OCI-LY1 (cell line): ENCODE measurements at regions not wholly inside any gene's neighbourhood (a gene's known extent, or its start where the extent isn't known, plus 50 kb on each side); places are given as distances from the start of the nearest gene placed in this dataset.

ENCODE experiments used
- H2AFZ ChIP-seq: fragments of 200-600 bp; sonication (generic), shearing (Covaris generic); 2 replicates; pipeline ENCODE4 v1.6.0; 2014; ENCODE audit warnings: antibody characterized with exemption, mild to moderate bottlenecking, low read length
- H3F3A ChIP-seq: fragments of 200-600 bp; sonication (generic), shearing (Covaris generic); 2 replicates; pipeline ENCODE4 v1.6.0; 2014; ENCODE audit warnings: mild to moderate bottlenecking, antibody characterized with exemption, low read length, moderate library complexity; ENCODE audit not compliant: insufficient read depth
- H3K27ac ChIP-seq: fragments of 200-600 bp; sonication (generic); 2 replicates; pipeline ENCODE4 v1.5.1; 2014; ENCODE audit warnings: low read length, mixed run types, mild to moderate bottlenecking, low read depth; ENCODE audit not compliant: poor library complexity, severe bottlenecking
- H3K27me3 ChIP-seq: fragments of 200-600 bp; sonication (generic); 2 replicates; pipeline ENCODE4 v1.6.0; 2014; ENCODE audit warnings: antibody characterized with exemption, mild to moderate bottlenecking, low read length, moderate library complexity; ENCODE audit not compliant: insufficient read depth
- H3K36me3 ChIP-seq: fragments of 200-600 bp; sonication (generic); 2 replicates; pipeline ENCODE4 v1.6.1; 2014; ENCODE audit warnings: mild to moderate bottlenecking, antibody characterized with exemption, low read length, moderate library complexity, mixed read lengths; ENCODE audit not compliant: insufficient read depth
- H3K4me1 ChIP-seq: fragments of 200-600 bp; sonication (generic); 2 replicates; pipeline ENCODE4 v1.5.1; 2014; ENCODE audit warnings: mild to moderate bottlenecking, low read length, moderate library complexity; ENCODE audit not compliant: insufficient read depth, severe bottlenecking
- H3K4me2 ChIP-seq: fragments of 200-600 bp; sonication (generic), shearing (Covaris generic); 2 replicates; pipeline ENCODE4 v1.6.1; 2014; ENCODE audit warnings: low read length
- H3K4me3 ChIP-seq: fragments of 200-600 bp; sonication (generic); 2 replicates; pipeline ENCODE4 v1.5.1; 2014; ENCODE audit warnings: low read length, low read depth, mild to moderate bottlenecking, mixed read lengths; ENCODE audit not compliant: poor library complexity, severe bottlenecking
- H3K79me2 ChIP-seq: fragments of 200-600 bp; shearing (Covaris generic); 2 replicates; pipeline ENCODE4 v1.6.1; 2016; ENCODE audit warnings: mixed run types, low read length, mixed read lengths; ENCODE audit not compliant: insufficient read depth
- H3K9ac ChIP-seq: fragments of 200-600 bp; sonication (generic), shearing (Covaris generic); 2 replicates; pipeline ENCODE4 v1.6.1; 2014; ENCODE audit warnings: mild to moderate bottlenecking, low read length, mixed read lengths
- H3K9me2 ChIP-seq: fragments of 200-600 bp; sonication (generic), shearing (Covaris generic); 2 replicates; pipeline ENCODE4 v1.6.1; 2014; ENCODE audit warnings: low read depth, mild to moderate bottlenecking, low read length, mixed read lengths
- H3K9me3 ChIP-seq: fragments of 200-600 bp; shearing (Covaris generic); 2 replicates; pipeline ENCODE4 v1.6.1; 2014; ENCODE audit warnings: low read length, mixed read lengths
- H4K20me1 ChIP-seq: fragments of 200-600 bp; sonication (generic), shearing (Covaris generic); 2 replicates; pipeline ENCODE4 v1.6.0; 2016; ENCODE audit warnings: mild to moderate bottlenecking, low read length; ENCODE audit not compliant: insufficient read depth
- EZH2 ChIP-seq: fragments of 200-600 bp; sonication (generic), shearing (Covaris generic); IDR thresholded peaks from 2 replicates; pipeline ENCODE4 v1.8.0; 2017; ENCODE audit warnings: borderline replicate concordance, mixed run types, mild to moderate bottlenecking, antibody characterized with exemption, low read length, moderate library complexity, mixed read lengths
- TF ChIP-seq, protein P1 (sequence below): fragments of 200-600 bp; sonication (generic), shearing (Covaris generic); IDR thresholded peaks from 2 replicates; pipeline ENCODE4 v1.5.1; 2017; ENCODE audit warnings: mild to moderate bottlenecking, antibody characterized with exemption, low read length, moderate library complexity, mixed read lengths

DNA sequence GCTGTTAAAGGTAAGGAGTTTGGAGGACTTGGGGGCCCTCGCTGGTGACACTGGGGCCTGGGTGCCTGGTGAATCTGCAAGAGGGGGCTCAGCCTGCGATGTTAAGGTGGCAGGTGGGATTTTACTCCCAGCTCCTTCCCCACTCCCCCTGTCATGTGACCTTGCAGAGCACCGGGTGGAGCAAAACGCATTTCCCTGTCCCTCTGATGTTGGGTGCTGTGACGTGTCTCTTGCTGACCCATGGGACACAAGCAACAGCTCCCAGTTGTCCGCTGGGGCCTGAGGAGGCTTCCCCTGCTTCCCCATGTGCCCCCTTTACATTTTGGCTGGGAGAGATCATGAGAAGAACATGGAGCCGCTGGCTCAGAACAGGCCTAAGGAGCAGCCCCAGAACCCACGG is 319.0 kb downstream of the MATN1 start:
- no peak overlapping the region for H3K9ac ChIP-seq
- H3K27ac ChIP-seq = no peak overlapping the region

DNA sequence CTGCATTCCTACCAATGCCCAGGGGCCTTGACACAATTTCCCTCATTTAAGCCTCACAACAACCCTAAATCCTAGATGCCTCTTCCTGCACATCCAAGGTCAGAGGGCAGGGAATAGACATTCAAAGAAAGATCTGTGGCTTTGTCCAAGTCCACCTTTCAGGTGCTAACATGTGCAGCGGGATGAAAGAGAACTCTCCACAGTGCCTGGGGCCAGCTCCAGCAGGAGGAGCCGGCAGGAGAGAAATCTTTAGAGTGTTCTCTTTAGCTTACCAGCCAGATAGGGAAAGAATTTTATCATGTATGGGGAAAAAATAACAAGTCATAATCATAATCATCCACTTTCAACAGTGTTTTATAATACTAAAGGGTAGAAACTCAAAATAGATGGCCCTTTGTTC is 319.7 kb downstream of the MATN1 start:
- no peaks in the 10 kb centered on the region for H3K27me3 ChIP-seq
- H3K9ac ChIP-seq = no peak overlapping the region
- no peaks in the 10 kb centered on the region for H4K20me1 ChIP-seq
- no peaks in the 10 kb centered on the region for H3K9me2 ChIP-seq
- no peak overlapping the region for H3K27ac ChIP-seq
- no peaks in the 10 kb centered on the region for H3K4me1 ChIP-seq
- H3K4me2 ChIP-seq = no peak overlapping the region
- H3K4me3 ChIP-seq = no peak overlapping the region
- H2AFZ ChIP-seq = no peak overlapping the region
- H3F3A ChIP-seq = no peaks in the 10 kb centered on the region
- no peak for TF ChIP-seq EZH2
- TF ChIP-seq, protein P1, sequence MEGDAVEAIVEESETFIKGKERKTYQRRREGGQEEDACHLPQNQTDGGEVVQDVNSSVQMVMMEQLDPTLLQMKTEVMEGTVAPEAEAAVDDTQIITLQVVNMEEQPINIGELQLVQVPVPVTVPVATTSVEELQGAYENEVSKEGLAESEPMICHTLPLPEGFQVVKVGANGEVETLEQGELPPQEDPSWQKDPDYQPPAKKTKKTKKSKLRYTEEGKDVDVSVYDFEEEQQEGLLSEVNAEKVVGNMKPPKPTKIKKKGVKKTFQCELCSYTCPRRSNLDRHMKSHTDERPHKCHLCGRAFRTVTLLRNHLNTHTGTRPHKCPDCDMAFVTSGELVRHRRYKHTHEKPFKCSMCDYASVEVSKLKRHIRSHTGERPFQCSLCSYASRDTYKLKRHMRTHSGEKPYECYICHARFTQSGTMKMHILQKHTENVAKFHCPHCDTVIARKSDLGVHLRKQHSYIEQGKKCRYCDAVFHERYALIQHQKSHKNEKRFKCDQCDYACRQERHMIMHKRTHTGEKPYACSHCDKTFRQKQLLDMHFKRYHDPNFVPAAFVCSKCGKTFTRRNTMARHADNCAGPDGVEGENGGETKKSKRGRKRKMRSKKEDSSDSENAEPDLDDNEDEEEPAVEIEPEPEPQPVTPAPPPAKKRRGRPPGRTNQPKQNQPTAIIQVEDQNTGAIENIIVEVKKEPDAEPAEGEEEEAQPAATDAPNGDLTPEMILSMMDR = no peak
- no peaks in the 10 kb centered on the region for H3K9me3 ChIP-seq
- no peaks in the 10 kb centered on the region for H3K36me3 ChIP-seq
- H3K79me2 ChIP-seq = no peaks in the 10 kb centered on the region

More for the DNA sequence above, 319.0 kb downstream of the MATN1 start:
- no peaks in the 10 kb centered on the region for H3F3A ChIP-seq
- no peak overlapping the region for H2AFZ ChIP-seq
- H4K20me1 ChIP-seq = no peaks in the 10 kb centered on the region
- no peaks in the 10 kb centered on the region for H3K79me2 ChIP-seq
- TF ChIP-seq EZH2 = no peak
- TF ChIP-seq, protein P1 = no peak
- no peak overlapping the region for H3K4me2 ChIP-seq
- H3K27me3 ChIP-seq = no peaks in the 10 kb centered on the region
- no peaks in the 10 kb centered on the region for H3K9me2 ChIP-seq
- H3K4me3 ChIP-seq = no peak overlapping the region
- H3K36me3 ChIP-seq = no peaks in the 10 kb centered on the region
- H3K4me1 ChIP-seq = no peaks in the 10 kb centered on the region
- no peaks in the 10 kb centered on the region for H3K9me3 ChIP-seq

DNA sequence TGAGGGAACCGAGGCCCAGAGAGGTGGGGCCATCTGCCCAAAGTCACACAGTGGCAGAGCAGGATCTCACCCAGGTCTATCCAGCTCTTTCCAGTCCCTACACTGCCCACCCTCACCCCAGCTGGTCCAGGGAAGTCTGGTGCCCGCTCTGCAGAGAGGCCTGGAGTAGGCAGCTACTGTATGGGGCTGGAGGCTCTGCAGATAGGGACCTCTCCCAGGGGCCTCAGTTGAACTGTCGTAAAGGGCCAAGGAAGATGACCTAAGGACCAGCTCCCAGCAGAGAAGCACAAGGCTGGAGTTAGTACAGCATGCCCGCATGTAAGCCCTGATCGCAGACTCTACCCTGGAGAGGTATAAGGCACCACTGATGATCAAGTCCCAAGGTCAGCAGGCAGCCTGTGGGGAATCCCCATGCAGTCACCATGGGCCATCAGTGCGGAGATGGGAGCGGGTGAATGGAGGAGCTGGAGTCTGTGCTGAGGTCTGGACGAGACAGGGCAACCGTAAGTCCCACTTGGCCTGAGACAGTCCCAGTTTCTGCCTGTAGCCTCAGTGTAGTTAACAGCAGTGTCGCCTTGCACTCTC is 320.2 kb downstream of the MATN1 start:
- no peak overlapping the region for H3K4me3 ChIP-seq
- H3K79me2 ChIP-seq = no peaks in the 10 kb centered on the region
- H2AFZ ChIP-seq = no peak overlapping the region
- no peak overlapping the region for H3K4me2 ChIP-seq
- no peaks in the 10 kb centered on the region for H3K9me2 ChIP-seq
- H3K27ac ChIP-seq = no peak overlapping the region
- H3K27me3 ChIP-seq = no peaks in the 10 kb centered on the region
- TF ChIP-seq, protein P1 = no peak
- TF ChIP-seq EZH2 = no peak
- H3F3A ChIP-seq = no peaks in the 10 kb centered on the region
- no peaks in the 10 kb centered on the region for H3K4me1 ChIP-seq
- H4K20me1 ChIP-seq = no peaks in the 10 kb centered on the region
- H3K9ac ChIP-seq = no peak overlapping the region
- no peaks in the 10 kb centered on the region for H3K9me3 ChIP-seq
- no peaks in the 10 kb centered on the region for H3K36me3 ChIP-seq
